DND-41 (cell line): ENCODE measurements at regions not wholly inside any gene's neighbourhood (a gene's known extent, or its start where the extent isn't known, plus 50 kb on each side); places are given as distances from the start of the nearest gene placed in this dataset.

Experiments used
- ATAC-seq: fragments of 200-7000 bp; cut with Tn5 transposase; 3 replicates; pipeline ENCODE4 v1.9.1; 2021; ENCODE audit warnings: low read depth; ENCODE audit not compliant: insufficient read depth
- DNase-seq: peaks from one replicate; pipeline ENCODE4 v3.0.0-alpha.2; 2020
- H2AFZ ChIP-seq: 2 replicates; pipeline ENCODE4 v1.6.0; 2012; ENCODE audit warnings: low read depth, low read length
- H3K27ac ChIP-seq: 2 replicates; pipeline ENCODE4 v1.5.1; 2012; ENCODE audit warnings: low read length, inconsistent platforms
- H3K27me3 ChIP-seq: fragments of 200-600 bp; sonication (generic); 2 replicates; pipeline ENCODE4 v1.6.0; 2012; ENCODE audit warnings: low read length, mild to moderate bottlenecking, inconsistent platforms; ENCODE audit not compliant: insufficient read depth, poor library complexity
- H3K36me3 ChIP-seq: 2 replicates; pipeline ENCODE4 v1.5.1; 2012; ENCODE audit warnings: low read length, inconsistent platforms; ENCODE audit not compliant: insufficient read depth
- H3K4me1 ChIP-seq: 2 replicates; pipeline ENCODE4 v1.5.1; 2012; ENCODE audit warnings: mild to moderate bottlenecking, low read length; ENCODE audit not compliant: insufficient read depth
- H3K4me2 ChIP-seq: 2 replicates; pipeline ENCODE4 v1.6.0; 2012; ENCODE audit warnings: mild to moderate bottlenecking, moderate library complexity, low read length, inconsistent platforms; ENCODE audit not compliant: insufficient read depth
- H3K4me3 ChIP-seq, 2 experiments: fragments of 200-600 bp in 1 of 2; shearing (Covaris generic) in 1 of 2; 2 replicates each; pipeline ENCODE4 v1.5.1; 2012 to 2016; ENCODE audit warnings: inconsistent platforms in 2 of 2, low read length in 2 of 2, mild to moderate bottlenecking in 2 of 2, low read depth in 1 of 2, moderate library complexity in 1 of 2
- H3K79me2 ChIP-seq: 2 replicates; pipeline ENCODE4 v1.6.0; 2012; ENCODE audit warnings: low read length, inconsistent platforms; ENCODE audit not compliant: insufficient read depth
- H3K9ac ChIP-seq: 2 replicates; pipeline ENCODE4 v1.6.0; 2012; ENCODE audit warnings: low read depth, mild to moderate bottlenecking, inconsistent platforms, low read length, moderate library complexity
- H3K9me3 ChIP-seq: 2 replicates; pipeline ENCODE4 v1.5.1; 2012; ENCODE audit warnings: low read length, moderate library complexity, mild to moderate bottlenecking, inconsistent platforms; ENCODE audit not compliant: insufficient read depth, severe bottlenecking
- H4K20me1 ChIP-seq: 2 replicates; pipeline ENCODE4 v1.6.0; 2012; ENCODE audit warnings: low read length; ENCODE audit not compliant: insufficient read depth
- EZH2 ChIP-seq: IDR thresholded peaks from 3 replicates; pipeline ENCODE4 v1.6.1; 2012; ENCODE audit warnings: borderline replicate concordance, low read depth, mild to moderate bottlenecking, moderate library complexity, low read length, inconsistent platforms; ENCODE audit not compliant: severe bottlenecking
- TF ChIP-seq, protein P1 (sequence below): IDR thresholded peaks from 2 replicates; pipeline ENCODE4 v1.5.1; 2012; ENCODE audit warnings: borderline replicate concordance, low read length, moderate library complexity, mild to moderate bottlenecking; ENCODE audit not compliant: poor library complexity, severe bottlenecking; ENCODE audit errors: extremely low read depth

DNA sequence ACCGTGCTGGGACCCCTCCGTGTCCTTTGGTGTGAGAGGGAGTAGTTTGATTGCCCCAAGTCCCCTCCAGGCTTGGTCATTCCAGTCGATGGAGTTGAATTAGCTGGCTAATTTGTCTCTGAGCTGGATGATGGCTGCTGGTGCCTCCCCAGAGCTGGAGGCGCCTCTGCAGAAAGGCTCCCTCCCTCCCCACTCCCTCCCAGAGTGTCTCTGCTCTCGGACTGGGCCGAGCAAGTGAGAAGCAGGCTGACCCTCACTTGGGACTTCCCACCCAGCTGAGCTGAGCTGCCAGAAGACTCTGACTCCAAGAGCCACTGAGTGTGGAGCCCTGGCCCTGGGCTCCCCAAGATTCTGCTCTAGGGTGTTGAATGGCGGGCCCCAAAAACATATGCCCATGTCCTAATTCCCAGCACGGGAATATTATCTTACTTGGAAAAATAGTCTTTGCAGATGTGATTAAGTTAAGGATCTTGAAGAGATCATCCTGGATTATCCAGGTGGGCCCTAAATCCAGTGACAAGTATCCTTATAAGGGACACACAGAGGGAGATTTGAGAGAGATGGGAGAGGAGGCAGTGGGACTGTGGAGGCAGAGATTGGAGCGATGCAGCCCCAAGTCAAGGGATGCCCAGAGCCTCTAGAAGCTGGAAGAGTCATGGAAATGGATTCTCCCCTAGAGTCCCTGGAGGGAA is 60.7 kb upstream of the TLE3 start:
- H3K9ac ChIP-seq, result no peak overlapping the region
- no peaks in the 10 kb centered on the region for H3K79me2 ChIP-seq
- H3K4me1 ChIP-seq, result no peaks in the 10 kb centered on the region
- DNase-seq (no peak), ATAC-seq (no peak)
- no peaks in the 10 kb centered on the region for H4K20me1 ChIP-seq
- H3K27me3 ChIP-seq, result no peaks in the 10 kb centered on the region
- no peak overlapping the region for H3K4me3 ChIP-seq
- H3K36me3 ChIP-seq, result no peaks in the 10 kb centered on the region
- H3K27ac ChIP-seq, result no peak overlapping the region
- no peak for TF ChIP-seq EZH2
- TF ChIP-seq, protein P1, sequence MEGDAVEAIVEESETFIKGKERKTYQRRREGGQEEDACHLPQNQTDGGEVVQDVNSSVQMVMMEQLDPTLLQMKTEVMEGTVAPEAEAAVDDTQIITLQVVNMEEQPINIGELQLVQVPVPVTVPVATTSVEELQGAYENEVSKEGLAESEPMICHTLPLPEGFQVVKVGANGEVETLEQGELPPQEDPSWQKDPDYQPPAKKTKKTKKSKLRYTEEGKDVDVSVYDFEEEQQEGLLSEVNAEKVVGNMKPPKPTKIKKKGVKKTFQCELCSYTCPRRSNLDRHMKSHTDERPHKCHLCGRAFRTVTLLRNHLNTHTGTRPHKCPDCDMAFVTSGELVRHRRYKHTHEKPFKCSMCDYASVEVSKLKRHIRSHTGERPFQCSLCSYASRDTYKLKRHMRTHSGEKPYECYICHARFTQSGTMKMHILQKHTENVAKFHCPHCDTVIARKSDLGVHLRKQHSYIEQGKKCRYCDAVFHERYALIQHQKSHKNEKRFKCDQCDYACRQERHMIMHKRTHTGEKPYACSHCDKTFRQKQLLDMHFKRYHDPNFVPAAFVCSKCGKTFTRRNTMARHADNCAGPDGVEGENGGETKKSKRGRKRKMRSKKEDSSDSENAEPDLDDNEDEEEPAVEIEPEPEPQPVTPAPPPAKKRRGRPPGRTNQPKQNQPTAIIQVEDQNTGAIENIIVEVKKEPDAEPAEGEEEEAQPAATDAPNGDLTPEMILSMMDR, result no peak
- H3K4me2 ChIP-seq, result no peak overlapping the region
- H2AFZ ChIP-seq, result no peak overlapping the region
- no peaks in the 10 kb centered on the region for H3K9me3 ChIP-seq

DNA sequence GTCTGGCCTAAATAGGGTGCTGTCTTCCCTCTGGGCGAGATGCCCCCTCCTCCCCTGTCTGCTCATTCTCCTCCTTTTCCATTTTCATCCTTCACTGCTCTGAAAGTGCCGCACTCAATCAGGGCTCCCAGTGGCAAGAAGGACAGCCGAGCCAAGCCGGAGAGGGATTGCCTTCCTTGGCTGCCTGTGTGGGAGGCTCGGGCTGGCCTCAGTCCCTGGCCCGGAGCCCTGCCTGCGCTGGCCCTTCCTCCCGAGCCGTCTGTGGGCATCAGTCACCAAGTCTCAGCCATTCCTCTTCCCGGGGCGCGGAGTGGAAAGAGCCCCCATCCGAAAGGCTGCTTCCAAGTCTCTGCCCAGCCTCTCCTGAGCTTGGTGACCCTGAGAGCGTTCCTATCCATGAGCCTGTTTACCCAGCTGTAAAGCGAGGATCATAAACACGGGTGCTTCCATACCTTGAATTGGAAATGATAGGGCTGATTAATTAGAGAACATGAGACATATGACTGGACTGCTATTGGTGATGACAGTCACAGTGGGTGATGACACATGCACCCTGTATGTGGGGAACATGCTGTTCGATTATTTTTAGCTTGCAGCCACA is 59.1 kb upstream of the TLE3 start:
- Histone ChIP-seq H3K9me3 (no peaks in the 10 kb centered on the region), H2AFZ (no peak overlapping the region), H3K4me2 (no peak overlapping the region), H3K4me1 (no peaks in the 10 kb centered on the region), H3K36me3 (no peaks in the 10 kb centered on the region), H3K9ac (no peak overlapping the region), H4K20me1 (no peaks in the 10 kb centered on the region), H3K79me2 (no peaks in the 10 kb centered on the region), H3K27me3 (no peaks in the 10 kb centered on the region), H3K4me3 (no peak overlapping the region), H3K27ac (no peak overlapping the region)
- no peak for ATAC-seq
- TF ChIP-seq, protein P1, result no peak
- TF ChIP-seq EZH2, result no peak
- no peak for DNase-seq

DNA sequence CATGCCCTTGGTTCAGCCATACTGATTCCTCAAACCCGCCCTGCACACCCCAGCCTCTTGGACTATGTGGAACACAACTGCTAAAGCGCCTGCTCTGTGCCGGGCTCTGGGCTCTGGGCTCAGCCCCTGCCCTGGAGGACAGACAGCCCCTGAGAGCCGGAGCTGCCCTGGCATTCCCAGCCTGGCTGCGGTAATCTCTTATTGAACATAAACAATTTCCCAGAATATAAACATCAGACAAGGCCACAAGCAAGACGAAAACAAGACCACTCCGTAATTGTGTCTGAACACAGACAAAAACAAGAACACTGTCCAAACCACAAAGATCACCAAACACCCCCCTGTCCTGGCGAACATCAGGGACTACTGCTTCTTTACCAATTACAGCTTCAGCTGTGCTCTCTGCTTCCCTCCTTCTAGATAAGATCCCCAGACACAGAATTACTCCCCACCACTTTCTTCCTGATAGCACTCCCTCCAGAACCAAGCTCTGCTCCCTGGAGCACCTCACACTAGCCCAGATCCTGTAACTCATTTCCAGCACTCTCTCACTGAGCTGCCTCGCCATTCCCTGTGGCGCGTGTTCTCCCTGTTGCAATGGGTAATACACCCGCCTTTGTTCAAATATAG is 57.1 kb upstream of the TLE3 start:
- TF ChIP-seq, protein P1, result no peak
- TF ChIP-seq EZH2, result no peak
- ATAC-seq (no peak), DNase-seq (no peak)
- H3K79me2 ChIP-seq, result no peaks in the 10 kb centered on the region
- H2AFZ ChIP-seq, result no peak overlapping the region
- H3K27ac ChIP-seq, result no peak overlapping the region
- no peaks in the 10 kb centered on the region for H3K27me3 ChIP-seq
- no peaks in the 10 kb centered on the region for H3K4me1 ChIP-seq
- H3K4me3 ChIP-seq, result no peak overlapping the region
- no peaks in the 10 kb centered on the region for H3K36me3 ChIP-seq
- no peak overlapping the region for H3K4me2 ChIP-seq
- no peaks in the 10 kb centered on the region for H4K20me1 ChIP-seq
- H3K9ac ChIP-seq, result no peak overlapping the region
- no peaks in the 10 kb centered on the region for H3K9me3 ChIP-seq
